ENCODE measurements at regions not wholly inside any gene's neighbourhood (a gene's known extent, or its start where the extent isn't known, plus 50 kb on each side); places are given as distances from the start of the nearest gene placed in this dataset.
"Not testable (repeated sequence)": the region's sequence is repeated elsewhere in the genome, so short reads cannot be mapped to it uniquely, and the experiment has no call there.

- Histone ChIP-seq H3K9me3 (ENCODE audit: insufficient read depth, low read depth, low read length) (no peaks in the 10 kb centered on the region), H3K18ac (ENCODE audit: low read length) (no peak overlapping the region), H3K27ac (ENCODE audit: low read depth, low read length) (no peak overlapping the region), H3K4me1 (ENCODE audit: control insufficient read depth in 1 of 2, insufficient read depth in 2 of 2, low read length in 2 of 2) (no peaks in the 10 kb centered on the region), H3K4ac (ENCODE audit: low read depth, low read length) (no peak overlapping the region), H4K12ac (ENCODE audit: low read depth, low read length) (no peak overlapping the region), H2AFZ (ENCODE audit: insufficient read depth, low read length, poor library complexity) (no peak overlapping the region), H4K91ac (ENCODE audit: low read depth, low read length) (no peak overlapping the region), H3K9ac (ENCODE audit: low read length) (no peak overlapping the region), H3K4me3 (ENCODE audit: low read depth, low read length) (no peak overlapping the region), H2BK120ac (ENCODE audit: insufficient read depth, low read length, poor library complexity) (no peak overlapping the region), H3K27me3 (ENCODE audit: insufficient read depth, low read length) (no peaks in the 10 kb centered on the region), H2AK5ac (ENCODE audit: low read length) (no peak overlapping the region), H3K79me2 (ENCODE audit: control insufficient read depth, insufficient read depth, low read length, poor library complexity) (no peaks in the 10 kb centered on the region), H3K36me3 (ENCODE audit: control insufficient read depth in 1 of 2, insufficient read depth in 2 of 2, low read length in 2 of 2) (no peaks in the 10 kb centered on the region), H3K14ac (ENCODE audit: low read length) (no peak overlapping the region), H4K8ac (ENCODE audit: low read depth, low read length) (no peak overlapping the region), H3K23ac (ENCODE audit: low read length) (no peak overlapping the region), H3K79me1 (ENCODE audit: low read length) (no peaks in the 10 kb centered on the region), H2BK5ac (ENCODE audit: low read depth, low read length, poor library complexity) (no peak overlapping the region), H2BK12ac (ENCODE audit: low read length) (no peak overlapping the region), H3K4me2 (ENCODE audit: low read length) (no peak overlapping the region)
- DNase-seq = no peak
- WGBS (ENCODE audit: extremely low coverage, insufficient coverage, insufficient read length) = no CpG with 5 or more reads among the region's 1 CpG
These were observed 472.4 kb downstream of the TFEC start for GRCh38 chr7:115558161-115558560.

GRCh38 chr7:115557296-115557695, 473.3 kb downstream of the TFEC start:
- H2BK12ac ChIP-seq (ENCODE audit: low read length); H3K4ac ChIP-seq (ENCODE audit: low read depth, low read length); H4K91ac ChIP-seq (ENCODE audit: low read depth, low read length); H3K23ac ChIP-seq (ENCODE audit: low read length); H3K4me1 ChIP-seq (ENCODE audit: control insufficient read depth in 1 of 2, insufficient read depth in 2 of 2, low read length in 2 of 2); H3K79me1 ChIP-seq (ENCODE audit: low read length); H2AK5ac ChIP-seq (ENCODE audit: low read length); H3K27me3 ChIP-seq (ENCODE audit: insufficient read depth, low read length); H3K14ac ChIP-seq (ENCODE audit: low read length); H2BK5ac ChIP-seq (ENCODE audit: low read depth, low read length, poor library complexity); H3K27ac ChIP-seq (ENCODE audit: low read depth, low read length); H3K18ac ChIP-seq (ENCODE audit: low read length); H3K4me3 ChIP-seq (ENCODE audit: low read depth, low read length); H4K8ac ChIP-seq (ENCODE audit: low read depth, low read length); H2BK120ac ChIP-seq (ENCODE audit: insufficient read depth, low read length, poor library complexity); H2AFZ ChIP-seq (ENCODE audit: insufficient read depth, low read length, poor library complexity); H3K36me3 ChIP-seq (ENCODE audit: control insufficient read depth in 1 of 2, insufficient read depth in 2 of 2, low read length in 2 of 2); H3K4me2 ChIP-seq (ENCODE audit: low read length); H3K9me3 ChIP-seq (ENCODE audit: insufficient read depth, low read depth, low read length); H3K9ac ChIP-seq (ENCODE audit: low read length); H3K79me2 ChIP-seq (ENCODE audit: control insufficient read depth, insufficient read depth, low read length, poor library complexity); DNase-seq; H4K12ac ChIP-seq (ENCODE audit: low read depth, low read length): not testable (repeated sequence)
- WGBS (ENCODE audit: extremely low coverage, insufficient coverage, insufficient read length) = no CpG with 5 or more reads among the region's 2 CpGs

- Histone ChIP-seq H3K14ac (ENCODE audit: low read length) (no peak overlapping the region), H3K36me3 (ENCODE audit: control insufficient read depth in 1 of 2, insufficient read depth in 2 of 2, low read length in 2 of 2) (no peaks in the 10 kb centered on the region), H3K4me1 (ENCODE audit: control insufficient read depth in 1 of 2, insufficient read depth in 2 of 2, low read length in 2 of 2) (no peaks in the 10 kb centered on the region), H2BK5ac (ENCODE audit: low read depth, low read length, poor library complexity) (no peak overlapping the region), H2BK120ac (ENCODE audit: insufficient read depth, low read length, poor library complexity) (no peak overlapping the region), H3K79me1 (ENCODE audit: low read length) (no peaks in the 10 kb centered on the region), H4K91ac (ENCODE audit: low read depth, low read length) (no peak overlapping the region), H3K4me3 (ENCODE audit: low read depth, low read length) (no peak overlapping the region), H2AFZ (ENCODE audit: insufficient read depth, low read length, poor library complexity) (no peak overlapping the region), H3K79me2 (ENCODE audit: control insufficient read depth, insufficient read depth, low read length, poor library complexity) (no peaks in the 10 kb centered on the region), H4K12ac (ENCODE audit: low read depth, low read length) (no peak overlapping the region), H3K23ac (ENCODE audit: low read length) (no peak overlapping the region), H3K18ac (ENCODE audit: low read length) (no peak overlapping the region), H3K27ac (ENCODE audit: low read depth, low read length) (no peak overlapping the region), H3K4me2 (ENCODE audit: low read length) (no peak overlapping the region), H3K4ac (ENCODE audit: low read depth, low read length) (no peak overlapping the region), H3K27me3 (ENCODE audit: insufficient read depth, low read length) (no peaks in the 10 kb centered on the region), H2BK12ac (ENCODE audit: low read length) (no peak overlapping the region), H3K9me3 (ENCODE audit: insufficient read depth, low read depth, low read length) (no peaks in the 10 kb centered on the region), H4K8ac (ENCODE audit: low read depth, low read length) (no peak overlapping the region), H3K9ac (ENCODE audit: low read length) (no peak overlapping the region), H2AK5ac (ENCODE audit: low read length) (no peak overlapping the region)
- no peak for DNase-seq
- no CpG with 5 or more reads among the region's 4 CpGs for WGBS (ENCODE audit: extremely low coverage, insufficient coverage, insufficient read length)
These were observed 477.8 kb downstream of the TFEC start for GRCh38 chr7:115552766-115553165.

- Histone ChIP-seq H3K4me1 (ENCODE audit: control insufficient read depth in 1 of 2, insufficient read depth in 2 of 2, low read length in 2 of 2) (no peaks in the 10 kb centered on the region), H3K4me2 (ENCODE audit: low read length) (no peak overlapping the region), H2AFZ (ENCODE audit: insufficient read depth, low read length, poor library complexity) (no peak overlapping the region), H3K4me3 (ENCODE audit: low read depth, low read length) (no peak overlapping the region), H3K4ac (ENCODE audit: low read depth, low read length) (no peak overlapping the region), H3K18ac (ENCODE audit: low read length) (no peak overlapping the region), H3K14ac (ENCODE audit: low read length) (no peak overlapping the region), H2BK120ac (ENCODE audit: insufficient read depth, low read length, poor library complexity) (no peak overlapping the region), H4K12ac (ENCODE audit: low read depth, low read length) (no peak overlapping the region), H3K9ac (ENCODE audit: low read length) (no peak overlapping the region), H3K23ac (ENCODE audit: low read length) (no peak overlapping the region), H3K36me3 (ENCODE audit: control insufficient read depth in 1 of 2, insufficient read depth in 2 of 2, low read length in 2 of 2) (no peaks in the 10 kb centered on the region), H4K8ac (ENCODE audit: low read depth, low read length) (no peak overlapping the region), H4K91ac (ENCODE audit: low read depth, low read length) (no peak overlapping the region), H2BK12ac (ENCODE audit: low read length) (no peak overlapping the region), H3K27me3 (ENCODE audit: insufficient read depth, low read length) (no peaks in the 10 kb centered on the region), H3K79me2 (ENCODE audit: control insufficient read depth, insufficient read depth, low read length, poor library complexity) (no peaks in the 10 kb centered on the region), H3K9me3 (ENCODE audit: insufficient read depth, low read depth, low read length) (no peaks in the 10 kb centered on the region), H3K27ac (ENCODE audit: low read depth, low read length) (no peak overlapping the region), H3K79me1 (ENCODE audit: low read length) (no peaks in the 10 kb centered on the region), H2BK5ac (ENCODE audit: low read depth, low read length, poor library complexity) (no peak overlapping the region), H2AK5ac (ENCODE audit: low read length) (no peak overlapping the region)
- DNase-seq = no peak
- WGBS (ENCODE audit: extremely low coverage, insufficient coverage, insufficient read length) = no CpG with 5 or more reads among the region's 2 CpGs
These were observed 480.7 kb downstream of the TFEC start for GRCh38 chr7:115549910-115550309.

Data from trophoblast cell (in vitro differentiated cells and primary cell).